ENCODE measurements at regions not wholly inside any gene's neighbourhood (a gene's known extent, or its start where the extent isn't known, plus 50 kb on each side); places are given as distances from the start of the nearest gene placed in this dataset.

DNA sequence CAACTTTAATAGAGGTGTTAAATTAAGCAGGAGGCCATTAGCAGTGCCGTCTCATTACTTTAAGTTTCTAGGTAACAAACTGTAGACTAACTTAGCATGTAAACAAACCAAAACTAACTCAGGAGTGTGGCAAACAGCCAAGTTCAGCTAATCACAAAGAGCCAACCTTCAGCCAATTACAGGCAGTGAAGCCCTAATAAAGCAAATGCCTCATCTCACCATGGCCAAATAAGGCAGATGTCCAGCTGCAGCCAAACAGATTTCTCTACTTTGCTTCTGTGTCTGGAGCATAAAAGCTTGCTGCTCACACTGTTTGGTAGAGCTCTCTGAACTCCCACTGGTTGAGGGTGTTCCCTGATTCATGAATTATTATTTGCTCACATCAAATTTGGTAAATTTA is 835.4 kb upstream of the GBE1 start:
- TF ChIP-seq EZH2phosphoT487 (IDR thresholded peaks at IDR 0.05; ENCODE audit: low read length) (no peak), EZH2 (optimal IDR thresholded peaks at IDR 0.05; ENCODE audit: low read depth, low read length) (no peak)
- TF ChIP-seq, protein P1, sequence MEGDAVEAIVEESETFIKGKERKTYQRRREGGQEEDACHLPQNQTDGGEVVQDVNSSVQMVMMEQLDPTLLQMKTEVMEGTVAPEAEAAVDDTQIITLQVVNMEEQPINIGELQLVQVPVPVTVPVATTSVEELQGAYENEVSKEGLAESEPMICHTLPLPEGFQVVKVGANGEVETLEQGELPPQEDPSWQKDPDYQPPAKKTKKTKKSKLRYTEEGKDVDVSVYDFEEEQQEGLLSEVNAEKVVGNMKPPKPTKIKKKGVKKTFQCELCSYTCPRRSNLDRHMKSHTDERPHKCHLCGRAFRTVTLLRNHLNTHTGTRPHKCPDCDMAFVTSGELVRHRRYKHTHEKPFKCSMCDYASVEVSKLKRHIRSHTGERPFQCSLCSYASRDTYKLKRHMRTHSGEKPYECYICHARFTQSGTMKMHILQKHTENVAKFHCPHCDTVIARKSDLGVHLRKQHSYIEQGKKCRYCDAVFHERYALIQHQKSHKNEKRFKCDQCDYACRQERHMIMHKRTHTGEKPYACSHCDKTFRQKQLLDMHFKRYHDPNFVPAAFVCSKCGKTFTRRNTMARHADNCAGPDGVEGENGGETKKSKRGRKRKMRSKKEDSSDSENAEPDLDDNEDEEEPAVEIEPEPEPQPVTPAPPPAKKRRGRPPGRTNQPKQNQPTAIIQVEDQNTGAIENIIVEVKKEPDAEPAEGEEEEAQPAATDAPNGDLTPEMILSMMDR (IDR thresholded peaks at IDR 0.05; ENCODE audit: low read length) = no peak
- no peak overlapping the region for H3K9ac ChIP-seq (ENCODE audit: low read length)
- H3K9me2 ChIP-seq (replicated peaks; ENCODE audit: insufficient read depth, low read length) = no peaks in the 10 kb centered on the region
- no peaks in the 10 kb centered on the region for H3F3A ChIP-seq (ENCODE audit: insufficient read depth, low read length)
- H3K4me1 ChIP-seq (ENCODE audit: low read length) = no peaks in the 10 kb centered on the region
- no peaks in the 10 kb centered on the region for H3K36me3 ChIP-seq (replicated peaks; ENCODE audit: insufficient read depth, low read length)
- H4K20me1 ChIP-seq (ENCODE audit: insufficient read depth, low read length) = no peaks in the 10 kb centered on the region
- no peak overlapping the region for H3K27ac ChIP-seq (ENCODE audit: low read length)
- H3K9me3 ChIP-seq (replicated peaks; ENCODE audit: insufficient read depth, low read length) = no peaks in the 10 kb centered on the region
- no peak overlapping the region for H2AFZ ChIP-seq (ENCODE audit: low read length)
- no peaks in the 10 kb centered on the region for H3K79me2 ChIP-seq (ENCODE audit: low read length)
- DNase-seq = no peak
- no peaks in the 10 kb centered on the region for H3K27me3 ChIP-seq (replicated peaks; ENCODE audit: insufficient read depth, low read length)
- H3K4me2 ChIP-seq (ENCODE audit: low read depth, low read length) = no peak overlapping the region
- no peak overlapping the region for H3K4me3 ChIP-seq (ENCODE audit: low read length)

DNA sequence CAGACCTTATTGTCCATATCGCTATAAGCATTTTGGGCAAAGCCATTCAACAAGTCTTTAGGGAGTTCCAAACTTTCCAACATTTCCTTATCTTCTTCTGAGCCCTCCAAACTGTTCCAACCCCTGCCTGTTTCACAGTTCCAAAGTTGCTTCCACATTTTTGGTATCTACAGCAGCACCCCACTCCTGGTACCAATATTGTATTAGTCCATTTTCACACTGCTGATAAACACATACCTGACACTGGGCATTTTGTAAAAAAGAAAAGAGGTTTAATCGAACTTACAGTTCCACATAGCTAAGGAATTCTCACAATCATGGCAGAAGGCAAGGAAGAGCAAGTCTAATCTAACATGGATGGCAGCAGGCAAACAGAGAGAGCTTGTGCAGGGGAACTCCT is 834.1 kb upstream of the GBE1 start:
- H3K4me2 ChIP-seq (ENCODE audit: low read depth, low read length) = no peak overlapping the region
- H3K9ac ChIP-seq (ENCODE audit: low read length) = no peak overlapping the region
- H3K4me1 ChIP-seq (ENCODE audit: low read length) = no peaks in the 10 kb centered on the region
- TF ChIP-seq EZH2 (optimal IDR thresholded peaks at IDR 0.05; ENCODE audit: low read depth, low read length) (no peak), EZH2phosphoT487 (IDR thresholded peaks at IDR 0.05; ENCODE audit: low read length) (no peak)
- TF ChIP-seq, protein P1 (IDR thresholded peaks at IDR 0.05; ENCODE audit: low read length) = no peak
- no peaks in the 10 kb centered on the region for H3K36me3 ChIP-seq (replicated peaks; ENCODE audit: insufficient read depth, low read length)
- H3K9me3 ChIP-seq (replicated peaks; ENCODE audit: insufficient read depth, low read length) = no peaks in the 10 kb centered on the region
- DNase-seq = no peak
- no peak overlapping the region for H2AFZ ChIP-seq (ENCODE audit: low read length)
- no peaks in the 10 kb centered on the region for H3K27me3 ChIP-seq (replicated peaks; ENCODE audit: insufficient read depth, low read length)
- H3K9me2 ChIP-seq (replicated peaks; ENCODE audit: insufficient read depth, low read length) = no peaks in the 10 kb centered on the region
- no peak overlapping the region for H3K4me3 ChIP-seq (ENCODE audit: low read length)
- no peaks in the 10 kb centered on the region for H3F3A ChIP-seq (ENCODE audit: insufficient read depth, low read length)
- no peaks in the 10 kb centered on the region for H4K20me1 ChIP-seq (ENCODE audit: insufficient read depth, low read length)
- H3K27ac ChIP-seq (ENCODE audit: low read length) = no peak overlapping the region
- no peaks in the 10 kb centered on the region for H3K79me2 ChIP-seq (ENCODE audit: low read length)

DNA sequence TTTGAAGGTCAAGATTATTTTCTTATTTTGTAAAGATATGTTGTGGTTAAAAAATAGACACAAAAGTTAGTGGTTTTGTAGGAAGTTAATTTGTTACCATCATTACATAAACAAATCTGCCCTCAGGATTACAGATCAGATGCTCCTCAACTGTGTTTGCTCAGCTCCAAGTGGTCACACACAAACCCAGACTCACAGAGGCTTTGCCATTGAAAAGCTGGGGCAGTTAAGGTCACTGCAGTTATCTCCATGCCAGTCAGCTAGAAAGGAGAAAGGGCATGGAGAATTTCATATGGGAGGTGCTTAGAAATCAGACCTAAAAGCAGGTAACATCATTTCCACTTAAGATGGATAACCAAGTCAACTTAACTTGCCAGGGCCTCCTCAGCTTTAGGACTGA is 825.7 kb upstream of the GBE1 start:
- Histone ChIP-seq H3K9me3 (replicated peaks; ENCODE audit: insufficient read depth, low read length) (no peaks in the 10 kb centered on the region), H3K9ac (ENCODE audit: low read length) (no peak overlapping the region), H3K4me2 (ENCODE audit: low read depth, low read length) (no peak overlapping the region), H3K27ac (ENCODE audit: low read length) (no peak overlapping the region), H3K79me2 (ENCODE audit: low read length) (no peaks in the 10 kb centered on the region), H4K20me1 (ENCODE audit: insufficient read depth, low read length) (no peaks in the 10 kb centered on the region), H3K36me3 (replicated peaks; ENCODE audit: insufficient read depth, low read length) (no peaks in the 10 kb centered on the region), H3K4me1 (ENCODE audit: low read length) (no peaks in the 10 kb centered on the region), H3F3A (ENCODE audit: insufficient read depth, low read length) (no peaks in the 10 kb centered on the region), H2AFZ (ENCODE audit: low read length) (no peak overlapping the region), H3K4me3 (ENCODE audit: low read length) (no peak overlapping the region), H3K9me2 (replicated peaks; ENCODE audit: insufficient read depth, low read length) (no peaks in the 10 kb centered on the region), H3K27me3 (replicated peaks; ENCODE audit: insufficient read depth, low read length) (no peaks in the 10 kb centered on the region)
- DNase-seq = no peak
- TF ChIP-seq EZH2phosphoT487 (IDR thresholded peaks at IDR 0.05; ENCODE audit: low read length) (no peak), EZH2 (optimal IDR thresholded peaks at IDR 0.05; ENCODE audit: low read depth, low read length) (no peak)
- TF ChIP-seq, protein P1 (IDR thresholded peaks at IDR 0.05; ENCODE audit: low read length) = no peak

Data from MM.1S (cell line).